ENCODE measurements at regions not wholly inside any gene's neighbourhood (a gene's known extent, or its start where the extent isn't known, plus 50 kb on each side); places are given as distances from the start of the nearest gene placed in this dataset.

DNA sequence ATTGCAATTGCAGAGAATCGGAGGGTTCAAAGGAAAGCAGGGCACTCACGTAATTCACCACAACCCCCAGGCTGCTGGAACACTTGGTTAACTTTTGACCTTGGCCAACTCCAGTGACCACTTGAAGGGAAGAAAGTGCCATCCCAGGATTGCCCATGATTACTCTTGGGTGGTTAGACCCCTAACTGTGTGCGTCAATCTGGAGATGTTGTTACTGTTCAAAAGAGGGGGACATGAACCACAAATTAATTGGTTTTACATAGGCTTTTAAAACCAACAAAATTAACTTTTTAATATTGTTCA is 50.1 kb upstream of the NCOA3 start:
- H3K4me3 ChIP-seq (ENCODE audit: low read depth in 1 of 3, low read length in 3 of 3), result no peak overlapping the region
- TF ChIP-seq EGR1 (IDR thresholded peaks at IDR 0.05; ENCODE audit: low read depth in 2 of 2) (no peak), RAD21 (IDR thresholded peaks at IDR 0.05) (no peak), RXRA (IDR thresholded peaks at IDR 0.05) (no peak), YY1 (IDR thresholded peaks at IDR 0.05) (no peak), TAF1 (conservative IDR thresholded peaks at IDR 0.05) (no peak), HNF4A (conservative IDR thresholded peaks at IDR 0.05) (no peak), NR2F2 (IDR thresholded peaks at IDR 0.05) (no peak), SP1 (IDR thresholded peaks at IDR 0.05) (no peak), GABPA (IDR thresholded peaks at IDR 0.05 in 1 of 2, conservative IDR thresholded peaks at IDR 0.05 in 1 of 2) (no peak), HNF4G (IDR thresholded peaks at IDR 0.05) (no peak)
- TF ChIP-seq, protein P1, sequence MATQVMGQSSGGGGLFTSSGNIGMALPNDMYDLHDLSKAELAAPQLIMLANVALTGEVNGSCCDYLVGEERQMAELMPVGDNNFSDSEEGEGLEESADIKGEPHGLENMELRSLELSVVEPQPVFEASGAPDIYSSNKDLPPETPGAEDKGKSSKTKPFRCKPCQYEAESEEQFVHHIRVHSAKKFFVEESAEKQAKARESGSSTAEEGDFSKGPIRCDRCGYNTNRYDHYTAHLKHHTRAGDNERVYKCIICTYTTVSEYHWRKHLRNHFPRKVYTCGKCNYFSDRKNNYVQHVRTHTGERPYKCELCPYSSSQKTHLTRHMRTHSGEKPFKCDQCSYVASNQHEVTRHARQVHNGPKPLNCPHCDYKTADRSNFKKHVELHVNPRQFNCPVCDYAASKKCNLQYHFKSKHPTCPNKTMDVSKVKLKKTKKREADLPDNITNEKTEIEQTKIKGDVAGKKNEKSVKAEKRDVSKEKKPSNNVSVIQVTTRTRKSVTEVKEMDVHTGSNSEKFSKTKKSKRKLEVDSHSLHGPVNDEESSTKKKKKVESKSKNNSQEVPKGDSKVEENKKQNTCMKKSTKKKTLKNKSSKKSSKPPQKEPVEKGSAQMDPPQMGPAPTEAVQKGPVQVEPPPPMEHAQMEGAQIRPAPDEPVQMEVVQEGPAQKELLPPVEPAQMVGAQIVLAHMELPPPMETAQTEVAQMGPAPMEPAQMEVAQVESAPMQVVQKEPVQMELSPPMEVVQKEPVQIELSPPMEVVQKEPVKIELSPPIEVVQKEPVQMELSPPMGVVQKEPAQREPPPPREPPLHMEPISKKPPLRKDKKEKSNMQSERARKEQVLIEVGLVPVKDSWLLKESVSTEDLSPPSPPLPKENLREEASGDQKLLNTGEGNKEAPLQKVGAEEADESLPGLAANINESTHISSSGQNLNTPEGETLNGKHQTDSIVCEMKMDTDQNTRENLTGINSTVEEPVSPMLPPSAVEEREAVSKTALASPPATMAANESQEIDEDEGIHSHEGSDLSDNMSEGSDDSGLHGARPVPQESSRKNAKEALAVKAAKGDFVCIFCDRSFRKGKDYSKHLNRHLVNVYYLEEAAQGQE (IDR thresholded peaks at IDR 0.05), result no peak
- TF ChIP-seq, protein P2, sequence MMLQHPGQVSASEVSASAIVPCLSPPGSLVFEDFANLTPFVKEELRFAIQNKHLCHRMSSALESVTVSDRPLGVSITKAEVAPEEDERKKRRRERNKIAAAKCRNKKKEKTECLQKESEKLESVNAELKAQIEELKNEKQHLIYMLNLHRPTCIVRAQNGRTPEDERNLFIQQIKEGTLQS (IDR thresholded peaks at IDR 0.05), result no peak
- TF ChIP-seq, protein P3, sequence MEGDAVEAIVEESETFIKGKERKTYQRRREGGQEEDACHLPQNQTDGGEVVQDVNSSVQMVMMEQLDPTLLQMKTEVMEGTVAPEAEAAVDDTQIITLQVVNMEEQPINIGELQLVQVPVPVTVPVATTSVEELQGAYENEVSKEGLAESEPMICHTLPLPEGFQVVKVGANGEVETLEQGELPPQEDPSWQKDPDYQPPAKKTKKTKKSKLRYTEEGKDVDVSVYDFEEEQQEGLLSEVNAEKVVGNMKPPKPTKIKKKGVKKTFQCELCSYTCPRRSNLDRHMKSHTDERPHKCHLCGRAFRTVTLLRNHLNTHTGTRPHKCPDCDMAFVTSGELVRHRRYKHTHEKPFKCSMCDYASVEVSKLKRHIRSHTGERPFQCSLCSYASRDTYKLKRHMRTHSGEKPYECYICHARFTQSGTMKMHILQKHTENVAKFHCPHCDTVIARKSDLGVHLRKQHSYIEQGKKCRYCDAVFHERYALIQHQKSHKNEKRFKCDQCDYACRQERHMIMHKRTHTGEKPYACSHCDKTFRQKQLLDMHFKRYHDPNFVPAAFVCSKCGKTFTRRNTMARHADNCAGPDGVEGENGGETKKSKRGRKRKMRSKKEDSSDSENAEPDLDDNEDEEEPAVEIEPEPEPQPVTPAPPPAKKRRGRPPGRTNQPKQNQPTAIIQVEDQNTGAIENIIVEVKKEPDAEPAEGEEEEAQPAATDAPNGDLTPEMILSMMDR (IDR thresholded peaks at IDR 0.05; ENCODE audit: low read depth, low read length, missing input control), result no peak
- H3K9me3 ChIP-seq (ENCODE audit: control insufficient read depth in 4 of 4, low read length in 3 of 4), result no peaks in the 10 kb centered on the region
- H3K9ac ChIP-seq (ENCODE audit: low read depth in 1 of 2, low read length in 2 of 2), result no peak overlapping the region
- no peaks in the 10 kb centered on the region for H3K36me3 ChIP-seq (ENCODE audit: control insufficient read depth in 4 of 4, insufficient read depth in 3 of 4, low read depth in 1 of 4, low read length in 3 of 4)
- peaks cover 0 to 20% (median 12%) of the 10 kb centered on the region in 4 donors for H3K4me1 ChIP-seq (ENCODE audit: control insufficient read depth in 4 of 4, insufficient read depth in 4 of 4, low read length in 3 of 4)
- H3K27ac ChIP-seq (ENCODE audit: low read depth in 1 of 2, low read length in 2 of 2), result no peak overlapping the region
- 84% methylated on average over 3 of the region's 3 CpGs for WGBS
- DNase-seq (ENCODE audit: low spot score), result no peak
- H3K27me3 ChIP-seq (ENCODE audit: control insufficient read depth in 4 of 4, insufficient read depth in 4 of 4, low read length in 3 of 4), result no peaks in the 10 kb centered on the region

Data from liver (tissue), 8 donors.